ENCODE measurements at regions not wholly inside any gene's neighbourhood (a gene's known extent, or its start where the extent isn't known, plus 50 kb on each side); places are given as distances from the start of the nearest gene placed in this dataset.
"Not testable (repeated sequence)": the region's sequence is repeated elsewhere in the genome, so short reads cannot be mapped to it uniquely, and the experiment has no call there.

GRCh38 chr17:45554479-45554878 lies 64.0 kb upstream of the PLEKHM1 start:
- in situ Hi-C loops (cut with HindIII; ENCODE audit: low pct_unique_long_range_greater_than_20kb, low sequenced_read_pairs) = not testable (repeated sequence)

GRCh38 chr17:45558821-45559220 lies 68.3 kb upstream of the PLEKHM1 start:
- in situ Hi-C loops (cut with HindIII; ENCODE audit: low pct_unique_long_range_greater_than_20kb, low sequenced_read_pairs); DNase-seq (ENCODE audit: low read depth, low spot score): not testable (repeated sequence)

More at GRCh38 chr17:45554479-45554878, 64.0 kb upstream of the PLEKHM1 start:
- DNase-seq (ENCODE audit: low read depth, low spot score) = not testable (repeated sequence)

GRCh38 chr17:45562868-45563267 lies 72.3 kb upstream of the PLEKHM1 start:
- DNase-seq (ENCODE audit: low read depth, low spot score); in situ Hi-C loops (cut with HindIII; ENCODE audit: low pct_unique_long_range_greater_than_20kb, low sequenced_read_pairs): not testable (repeated sequence)

GRCh38 chr17:45563283-45563682 lies 72.8 kb upstream of the PLEKHM1 start:
- in situ Hi-C loops (cut with HindIII; ENCODE audit: low pct_unique_long_range_greater_than_20kb, low sequenced_read_pairs); DNase-seq (ENCODE audit: low read depth, low spot score): not testable (repeated sequence)

DNA sequence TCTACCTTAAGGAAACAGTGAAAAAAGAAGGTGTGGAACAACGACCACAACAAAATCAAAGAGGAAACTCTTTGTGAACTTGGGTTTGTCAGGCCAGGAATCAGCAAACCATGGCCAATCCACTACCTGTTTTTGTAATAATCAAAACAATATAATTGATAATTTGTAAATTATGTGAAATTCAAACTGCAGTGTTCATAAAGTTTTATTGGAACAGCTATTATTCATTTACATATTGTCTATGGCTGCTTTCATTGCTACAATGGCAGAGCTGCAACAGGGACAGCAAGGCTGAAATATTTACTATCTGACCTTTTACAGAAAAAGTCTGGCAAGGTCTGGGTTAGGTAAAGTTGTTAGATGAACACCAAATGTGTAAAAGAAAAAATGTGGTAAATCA lies 77.8 kb upstream of the PLEKHM1 start:
- in situ Hi-C loops (cut with HindIII; ENCODE audit: low pct_unique_long_range_greater_than_20kb, low sequenced_read_pairs); DNase-seq (ENCODE audit: low read depth, low spot score): not testable (repeated sequence)

- DNase-seq (ENCODE audit: low read depth, low spot score); in situ Hi-C loops (cut with HindIII; ENCODE audit: low pct_unique_long_range_greater_than_20kb, low sequenced_read_pairs): not testable (repeated sequence)
These were observed 82.8 kb upstream of the PLEKHM1 start for GRCh38 chr17:45573326-45573725.

DNA sequence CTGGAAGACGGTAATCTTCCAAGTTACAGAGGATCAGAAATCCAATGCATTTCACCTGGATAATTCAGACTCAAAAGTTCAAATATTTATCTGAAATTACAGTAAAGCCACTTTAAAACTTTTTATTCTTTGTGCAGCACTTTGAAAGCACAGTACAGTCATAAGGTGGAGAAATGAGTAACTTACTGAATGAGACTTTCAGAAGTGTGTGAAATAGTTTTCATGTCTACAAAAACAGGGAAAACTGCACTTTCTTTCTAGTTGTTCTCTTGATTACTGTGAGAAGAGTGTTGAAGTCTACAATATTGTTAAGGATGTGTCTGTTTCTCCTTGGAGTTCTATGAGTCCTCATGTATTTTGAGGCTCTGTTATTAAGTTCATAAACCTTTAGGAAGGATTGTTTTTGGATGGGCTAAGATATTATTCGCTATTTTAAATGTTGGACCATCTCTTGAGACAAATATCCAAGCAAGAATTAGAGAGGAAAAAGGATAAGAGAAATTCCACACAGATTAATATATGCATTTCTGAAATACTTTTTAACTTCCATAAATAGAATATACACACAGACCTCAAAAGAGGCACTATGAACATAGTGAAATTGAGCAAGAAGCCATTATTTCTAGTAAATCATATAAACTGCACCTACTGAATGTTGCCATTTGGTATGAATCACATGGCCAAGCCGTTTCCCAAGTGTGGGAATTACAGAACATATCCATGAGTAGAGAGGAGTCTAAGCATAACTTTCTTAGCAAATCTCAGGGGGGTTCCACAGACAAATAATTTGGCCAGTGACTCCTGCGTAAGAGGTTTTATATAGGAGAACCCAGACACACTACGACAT lies 83.6 kb upstream of the PLEKHM1 start:
- in situ Hi-C loops (cut with HindIII; ENCODE audit: low pct_unique_long_range_greater_than_20kb, low sequenced_read_pairs) = no loop called here
- DNase-seq (ENCODE audit: low read depth, low spot score) = no peak

DNA sequence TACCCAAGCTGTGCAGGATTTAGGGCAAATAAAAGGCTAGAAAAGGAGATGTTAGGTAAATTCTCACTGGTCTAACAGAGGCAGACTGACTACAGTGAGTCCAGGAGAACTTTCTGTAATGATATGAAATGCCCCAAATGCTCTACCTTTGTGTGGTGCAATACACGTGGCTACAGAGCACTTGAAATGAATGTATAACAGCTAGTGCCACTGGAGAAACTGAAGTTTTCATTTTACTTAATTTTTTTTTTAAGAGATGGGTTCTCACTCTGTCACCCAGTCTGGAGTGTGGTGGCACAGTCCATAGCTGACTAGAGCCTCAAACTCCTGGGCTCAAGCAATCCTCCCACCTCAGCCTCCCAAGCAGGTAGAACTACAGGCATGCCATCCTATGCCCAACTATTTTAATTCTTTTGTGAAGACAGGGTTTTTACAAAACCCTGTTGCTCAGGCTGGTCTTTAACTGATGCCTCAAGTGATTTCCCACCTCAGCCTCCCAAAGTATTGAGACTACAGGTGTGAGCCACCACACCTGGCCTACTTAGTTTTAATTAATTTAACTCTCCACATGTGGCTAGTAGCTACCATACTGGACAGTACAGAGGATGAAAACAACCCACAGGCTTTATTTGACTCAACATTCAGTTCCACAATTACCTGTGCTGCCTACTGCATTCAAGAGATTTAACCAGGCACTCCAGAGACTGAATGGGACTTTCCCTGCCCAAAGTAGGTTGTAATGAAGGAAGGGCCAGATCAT lies 84.8 kb upstream of the PLEKHM1 start:
- no peak for DNase-seq (ENCODE audit: low read depth, low spot score)
- in situ Hi-C loops (cut with HindIII; ENCODE audit: low pct_unique_long_range_greater_than_20kb, low sequenced_read_pairs) = no loop called here

DNA sequence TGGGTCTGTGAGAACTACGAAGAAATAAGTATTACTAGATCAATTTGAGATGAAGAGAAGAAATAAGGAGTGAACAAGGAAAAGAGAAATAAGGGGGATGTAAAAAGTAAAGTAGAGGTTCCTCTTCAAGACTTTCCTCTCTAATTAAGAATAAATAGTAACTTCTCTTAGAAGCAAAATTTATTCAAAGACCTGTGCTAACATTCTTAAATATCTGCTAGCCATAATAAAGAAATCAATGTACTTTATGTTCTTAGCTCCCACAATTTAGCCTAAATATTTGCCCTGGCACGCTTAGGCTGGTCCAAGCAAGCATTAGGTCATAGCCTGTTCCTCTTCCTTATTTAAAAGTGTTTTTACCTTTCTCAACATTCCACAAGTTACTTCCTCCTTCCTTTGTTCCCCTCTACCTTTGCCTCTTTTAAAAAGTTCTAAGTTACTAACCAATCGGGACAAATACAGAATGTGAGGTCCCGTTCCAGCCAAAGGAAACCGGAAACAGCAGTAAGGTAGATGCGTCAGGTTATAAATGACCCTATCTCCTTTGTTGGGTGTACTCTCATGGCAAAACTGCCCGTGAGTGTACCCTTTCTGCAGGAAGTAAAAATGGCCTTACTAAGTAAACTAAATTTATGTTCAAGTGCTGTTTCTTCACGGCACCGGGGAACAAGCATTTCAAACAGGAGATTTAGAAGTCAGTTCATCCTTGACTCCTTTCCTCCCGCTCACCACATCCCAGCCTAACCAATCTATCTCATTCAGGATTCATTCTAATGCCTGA lies 86.2 kb upstream of the PLEKHM1 start:
- in situ Hi-C loops (cut with HindIII; ENCODE audit: low pct_unique_long_range_greater_than_20kb, low sequenced_read_pairs); DNase-seq (ENCODE audit: low read depth, low spot score): not testable (repeated sequence)

GRCh38 chr17:45577571-45578279 lies 87.2 kb upstream of the PLEKHM1 start:
- in situ Hi-C loops (cut with HindIII; ENCODE audit: low pct_unique_long_range_greater_than_20kb, low sequenced_read_pairs) = no loop called here
- no peak for DNase-seq (ENCODE audit: low read depth, low spot score)

- DNase-seq (ENCODE audit: low read depth, low spot score) = no peak
- in situ Hi-C loops (cut with HindIII; ENCODE audit: low pct_unique_long_range_greater_than_20kb, low sequenced_read_pairs) = no loop called here
These were observed 88.3 kb upstream of the PLEKHM1 start for GRCh38 chr17:45578516-45579455.

GRCh38 chr17:45579529-45580495 lies 89.3 kb upstream of the PLEKHM1 start:
- in situ Hi-C loops (cut with HindIII; ENCODE audit: low pct_unique_long_range_greater_than_20kb, low sequenced_read_pairs) = no loop called here
- no peak for DNase-seq (ENCODE audit: low read depth, low spot score)

DNA sequence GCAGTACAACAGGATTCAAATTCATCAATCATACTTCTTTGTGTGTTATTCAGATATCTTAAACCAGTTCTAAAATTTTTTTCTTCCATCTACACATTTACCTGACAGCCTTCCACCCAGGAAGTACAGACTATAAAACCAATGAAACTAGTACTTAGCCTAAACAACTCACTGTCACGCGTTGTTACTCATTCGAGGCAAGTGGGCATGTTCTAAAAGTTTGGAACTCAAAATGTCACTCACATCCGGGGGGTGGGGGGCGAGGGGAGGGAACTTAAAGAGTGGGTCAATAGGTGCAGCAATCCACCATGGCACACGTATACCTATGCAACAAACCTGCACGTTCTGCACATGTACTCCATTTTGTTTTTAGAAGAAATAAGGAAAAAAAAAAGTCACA lies 90.4 kb upstream of the PLEKHM1 start:
- DNase-seq (ENCODE audit: low read depth, low spot score) = no peak
- in situ Hi-C loops (cut with HindIII; ENCODE audit: low pct_unique_long_range_greater_than_20kb, low sequenced_read_pairs) = no loop called here

DNA sequence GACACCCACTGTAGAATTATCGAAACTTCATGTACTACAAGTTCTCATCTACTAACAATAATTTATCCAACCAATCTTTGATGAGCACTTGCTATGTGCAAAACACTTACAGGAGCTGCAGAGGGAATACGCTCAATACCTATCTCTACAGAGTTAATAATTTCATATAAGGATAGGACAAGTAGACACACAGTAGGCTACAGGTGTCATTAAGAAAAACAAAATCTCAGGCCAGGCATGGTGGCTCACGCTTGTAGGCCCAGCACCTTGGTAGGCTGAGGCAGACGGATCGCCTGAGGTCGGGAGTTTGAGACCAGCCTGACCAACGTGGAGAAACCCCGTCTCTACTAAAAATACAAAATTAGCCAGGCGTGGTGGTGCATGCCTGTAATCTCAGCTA lies 91.3 kb upstream of the PLEKHM1 start:
- in situ Hi-C loops (cut with HindIII; ENCODE audit: low pct_unique_long_range_greater_than_20kb, low sequenced_read_pairs) = no loop called here
- no peak for DNase-seq (ENCODE audit: low read depth, low spot score)

All from SK-MEL-5 (cell line).